ENCODE measurements at regions not wholly inside any gene's neighbourhood (a gene's known extent, or its start where the extent isn't known, plus 50 kb on each side); places are given as distances from the start of the nearest gene placed in this dataset.
A peak's percentile ranks its signal among the peaks of the same experiment; 100 is the strongest.

DNA sequence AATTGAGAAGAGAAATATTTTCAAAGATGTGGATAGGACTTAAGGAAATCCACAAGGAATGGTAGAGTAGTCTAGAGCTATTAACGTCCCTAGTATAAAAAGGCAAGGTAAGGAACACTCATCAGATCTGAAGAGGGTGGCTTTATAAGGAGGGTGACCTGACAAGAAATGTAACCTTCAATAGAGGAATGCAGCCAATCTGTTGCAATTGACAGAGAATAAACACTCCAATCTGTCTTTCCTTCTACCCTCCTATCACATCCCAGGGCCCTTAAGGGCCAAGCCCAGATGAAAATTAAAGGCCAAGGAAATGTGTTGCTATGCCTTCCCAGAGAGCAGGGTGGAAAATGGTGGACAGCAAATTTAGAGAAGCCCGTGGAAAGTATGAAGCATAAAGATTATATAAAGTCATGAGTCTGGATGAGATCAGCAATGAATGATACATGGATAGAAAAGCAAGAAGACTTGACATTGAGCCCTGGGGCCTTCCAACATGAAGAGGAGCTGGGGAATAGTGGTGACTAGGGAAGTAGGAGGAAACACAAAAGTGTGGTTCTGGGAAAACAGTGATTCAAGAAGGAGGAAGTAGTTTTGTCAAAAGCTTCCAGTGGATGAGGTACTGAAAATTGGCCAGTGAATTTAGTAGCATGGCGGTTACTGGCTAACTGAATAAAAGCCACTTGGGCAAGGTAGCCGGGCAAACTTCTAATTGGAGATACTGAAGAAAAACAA, 270.6 kb upstream of the TANK start:
- DNase-seq = peak; percentile 58

- DNase-seq = peak; percentile 3
These were observed 269.4 kb upstream of the TANK start for GRCh38 chr2:160890667-160891352.

DNA sequence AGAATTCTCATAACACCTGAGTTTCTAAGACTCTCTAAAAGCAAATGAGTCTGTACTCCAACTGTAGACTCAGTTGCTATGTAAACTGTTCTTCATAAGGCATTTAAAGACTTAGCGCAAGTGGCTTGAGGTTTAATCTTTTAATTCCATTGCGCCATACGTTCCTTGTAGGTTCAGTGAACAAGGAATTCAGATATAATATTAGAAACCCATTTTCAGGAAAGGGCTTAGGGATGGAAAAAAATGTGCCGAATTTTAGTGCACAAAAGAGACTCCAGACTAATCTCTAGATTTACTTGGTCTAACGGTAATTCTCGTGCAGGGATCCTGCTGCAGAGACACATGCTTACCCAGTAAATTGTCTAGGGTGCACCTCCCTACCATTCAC, 268.9 kb upstream of the TANK start:
- no peak for DNase-seq

GRCh38 chr2:160892204-160892603, 268.0 kb upstream of the TANK start:
- peak; percentile 40 for DNase-seq

GRCh38 chr2:160893581-160893980, 266.6 kb upstream of the TANK start:
- DNase-seq = no peak

- no peak for DNase-seq
These were observed 261.5 kb upstream of the TANK start for GRCh38 chr2:160898581-160899307.

- DNase-seq = no peak
These were observed 258.6 kb upstream of the TANK start for GRCh38 chr2:160901613-160902012.

DNA sequence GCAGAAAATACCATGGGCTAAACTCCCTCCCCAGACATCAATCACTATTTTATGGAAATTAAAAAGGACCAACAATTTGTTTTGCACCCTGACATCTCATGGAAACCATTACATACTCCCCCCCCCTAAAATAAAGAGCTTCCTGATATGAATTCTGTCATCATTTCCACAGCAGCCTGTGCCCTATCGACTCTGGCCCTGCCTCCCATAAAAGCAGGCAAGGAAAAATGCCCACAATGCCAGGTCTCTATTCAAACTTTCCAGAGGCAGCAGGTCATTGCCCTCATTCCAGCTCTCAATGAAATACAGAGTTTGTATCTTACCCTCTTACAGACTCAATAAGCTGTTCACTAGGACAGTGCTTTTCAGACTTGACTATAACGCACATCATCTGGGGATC, 254.4 kb upstream of the TANK start:
- DNase-seq = no peak

DNA sequence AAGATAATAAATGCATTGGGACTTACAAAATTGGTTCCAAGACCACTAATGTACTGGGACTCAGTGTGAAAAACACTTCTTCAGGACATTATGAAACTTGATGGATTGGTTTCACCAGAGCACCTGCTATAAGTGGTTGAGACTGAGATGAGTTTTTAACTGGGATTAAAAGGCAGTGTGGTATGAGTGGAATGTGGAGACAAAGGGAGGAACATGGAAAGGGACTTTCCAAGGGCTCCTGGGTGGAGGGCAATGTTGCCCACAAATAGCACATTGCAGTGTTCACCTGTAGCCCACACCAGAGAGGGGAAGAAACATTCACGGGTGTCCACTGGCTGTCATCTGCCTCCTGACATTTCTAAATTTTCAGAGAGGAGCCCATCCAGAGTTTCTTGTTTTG, 253.3 kb upstream of the TANK start:
- no peak for DNase-seq

GRCh38 chr2:160907738-160908137, 252.5 kb upstream of the TANK start:
- no peak for DNase-seq

DNA sequence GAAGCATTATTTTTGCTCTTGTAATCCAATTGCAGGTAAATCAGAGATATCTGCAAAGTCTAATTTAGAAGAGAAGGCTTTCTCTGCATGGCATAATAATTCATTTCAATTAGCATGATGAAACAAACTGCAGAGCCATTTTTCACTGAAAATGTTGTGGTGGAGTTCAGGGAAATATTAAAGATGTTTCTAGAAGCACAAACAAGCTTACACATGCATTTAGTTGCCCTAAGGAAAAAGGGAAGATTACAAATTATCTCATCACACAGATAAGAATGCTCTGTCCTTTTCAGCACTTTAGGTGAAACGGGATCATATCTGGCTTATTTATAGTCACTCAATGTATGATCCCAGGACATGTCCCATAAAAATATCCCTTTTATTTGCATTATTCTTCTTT, 252.1 kb upstream of the TANK start:
- DNase-seq = no peak

DNA sequence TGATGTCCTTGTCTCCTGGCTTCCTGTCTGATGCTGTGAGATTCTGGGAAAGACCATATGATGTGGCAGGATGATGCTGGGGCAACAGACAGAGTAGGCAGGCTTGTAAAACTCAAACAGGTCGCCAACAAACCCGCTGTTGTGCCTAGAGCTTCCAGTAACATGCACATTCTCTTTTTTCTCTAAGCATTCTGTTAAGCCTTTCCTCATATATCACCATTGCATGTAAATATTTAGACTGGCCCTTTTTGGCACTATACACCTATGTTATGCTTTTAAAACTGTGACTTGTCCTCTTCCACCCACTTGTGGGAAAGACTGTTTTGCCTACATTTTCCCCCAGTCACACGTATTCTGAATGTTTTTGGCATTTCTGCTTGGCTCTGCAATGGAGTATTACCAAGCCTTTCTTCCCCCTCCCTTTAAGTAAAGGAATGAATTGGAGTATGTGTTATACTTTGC, 250.4 kb upstream of the TANK start:
- no peak for DNase-seq

GRCh38 chr2:160910681-160911080, 249.5 kb upstream of the TANK start:
- no peak for DNase-seq

DNA sequence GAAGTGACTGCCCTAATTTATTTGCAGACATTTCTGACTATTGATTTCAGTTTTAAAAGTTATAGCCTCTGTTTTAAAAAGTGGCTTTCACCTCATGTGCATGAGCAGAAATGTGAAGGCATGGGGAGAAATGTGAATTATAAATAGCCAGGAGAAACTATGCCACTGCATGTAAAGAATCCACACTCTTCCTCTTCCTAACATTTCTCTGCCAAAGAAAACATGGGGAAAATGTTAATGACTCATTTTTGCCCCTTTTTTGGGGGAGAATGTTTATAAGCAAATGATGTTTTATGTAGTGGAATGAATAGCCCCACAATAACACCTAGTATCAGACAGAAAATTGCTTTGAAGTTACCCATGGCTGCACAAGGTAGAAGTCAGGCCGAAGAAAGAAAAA, 249.0 kb upstream of the TANK start:
- no peak for DNase-seq

DNA sequence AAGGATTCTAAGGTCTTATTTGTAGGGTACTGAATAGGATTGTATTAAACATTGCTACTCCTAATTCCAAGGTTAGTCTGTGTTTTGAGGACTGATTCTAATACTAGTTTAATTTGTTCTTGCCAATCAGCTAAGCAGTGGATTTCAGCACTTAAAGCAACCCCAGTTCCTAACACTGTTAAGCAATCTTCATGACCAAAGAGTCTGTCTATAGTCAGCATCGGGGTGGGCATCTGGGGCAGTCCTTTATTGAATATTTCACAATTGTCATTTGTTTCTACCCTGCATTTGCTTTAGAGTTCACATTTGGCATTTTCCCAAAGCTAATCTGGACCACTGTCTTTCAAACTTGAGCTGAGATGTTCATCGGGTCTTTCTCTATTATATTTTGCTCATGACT, 248.0 kb upstream of the TANK start:
- DNase-seq = no peak

GRCh38 chr2:160913323-160913722, 246.9 kb upstream of the TANK start:
- no peak for DNase-seq

DNA sequence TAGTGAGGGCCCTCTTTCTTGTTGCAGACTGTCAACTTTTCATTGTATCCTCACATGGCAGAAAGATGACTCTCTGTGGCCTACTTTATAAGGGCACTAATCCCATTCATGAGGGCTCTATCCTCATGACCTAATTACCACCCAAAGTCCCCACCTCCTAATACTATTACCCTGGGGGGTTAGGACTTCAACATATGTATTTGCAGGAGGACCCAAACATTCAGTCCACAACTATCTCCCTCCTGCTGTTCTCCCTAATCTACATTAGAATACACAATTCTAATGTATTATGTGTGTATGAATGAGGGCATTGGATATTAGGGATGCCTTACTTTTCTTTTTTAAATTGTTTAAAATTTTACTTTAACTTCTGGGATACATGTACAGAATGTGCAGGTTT, 246.0 kb upstream of the TANK start:
- DNase-seq = no peak

- no peak for DNase-seq
These were observed 243.9 kb upstream of the TANK start for GRCh38 chr2:160916300-160916699.

DNA sequence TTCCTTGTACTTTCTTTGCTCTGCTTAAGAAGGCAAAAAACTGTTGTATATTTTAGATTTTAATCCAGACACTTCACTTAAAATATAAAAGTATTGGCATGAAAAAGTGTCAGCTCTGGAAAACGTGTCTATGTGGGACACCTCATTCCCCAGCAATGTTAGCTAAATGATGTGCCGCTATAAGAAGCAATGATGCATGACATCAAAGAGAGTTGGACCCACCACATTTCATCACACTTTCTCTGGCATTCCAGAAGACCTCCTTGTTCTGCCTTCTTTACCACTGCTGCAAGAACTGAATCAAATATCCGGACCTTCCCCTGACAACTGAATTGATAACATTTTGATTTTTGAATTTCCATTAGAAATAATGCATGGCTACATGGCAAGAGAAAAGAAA, 242.4 kb upstream of the TANK start:
- no peak for DNase-seq

DNA sequence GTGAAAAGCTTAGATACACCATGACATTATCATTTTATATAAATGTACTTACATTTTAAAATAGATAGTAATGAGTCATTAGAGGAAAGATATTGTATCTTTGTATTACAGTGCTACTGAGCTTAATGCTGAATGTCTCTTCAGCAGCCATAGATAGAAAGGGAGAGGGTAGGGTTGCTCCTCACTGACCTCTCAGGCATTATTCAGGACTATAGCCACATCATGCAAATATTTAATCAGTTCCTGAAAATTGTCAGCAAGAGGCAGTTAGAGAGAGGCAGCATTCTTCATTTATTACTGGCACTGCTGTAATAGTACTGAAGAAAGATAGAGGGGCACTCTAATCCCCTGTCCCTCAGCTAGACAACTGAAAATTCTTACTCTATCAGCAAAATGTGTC, 242.0 kb upstream of the TANK start:
- DNase-seq = no peak

- peak; percentile 67 for DNase-seq
These were observed 241.2 kb upstream of the TANK start for GRCh38 chr2:160918906-160919503.

- peak; percentile 24 for DNase-seq
These were observed 240.2 kb upstream of the TANK start for GRCh38 chr2:160920061-160920460.

GRCh38 chr2:160920791-160921303, 239.4 kb upstream of the TANK start:
- DNase-seq = no peak

Measured in suppressor macrophage treated with lipopolysaccharide for 4 hours (primary cell).